Natural killer cell (primary cell): ENCODE measurements at regions not wholly inside any gene's neighbourhood (a gene's known extent, or its start where the extent isn't known, plus 50 kb on each side); places are given as distances from the start of the nearest gene placed in this dataset.

Experiments used
- ATAC-seq, 3 donors: fragments of 150-1000 bp in 2 of 3; fragments of 200-7000 bp in 1 of 3; cut with Tn5 transposase; 1 replicate in 1 of 3; 2 replicates in 2 of 3; pipeline ENCODE4 v1.10.0; 2021; ENCODE audit warnings: mild to moderate bottlenecking in 2 of 3, moderate library complexity in 2 of 3
- DNase-seq, 2 donors: peaks; one replicate each; pipeline versions ENCODE4 v3.0.0 to v3.0.0-alpha.2; 2013 to 2021; ENCODE audit warnings: mixed read lengths in 1 of 2
- H3K27ac ChIP-seq: one replicate; pipeline ENCODE4 v1.5.1; 2013; ENCODE audit warnings: mild to moderate bottlenecking, low read length
- H3K27me3 ChIP-seq: one replicate; pipeline ENCODE4 v1.6.1; 2013; ENCODE audit warnings: low read length; ENCODE audit not compliant: control insufficient read depth, insufficient read depth
- H3K36me3 ChIP-seq: one replicate; pipeline ENCODE4 v1.6.1; 2013; ENCODE audit warnings: low read length; ENCODE audit not compliant: control insufficient read depth, insufficient read depth
- H3K4me1 ChIP-seq: one replicate; pipeline ENCODE4 v1.6.1; 2013; ENCODE audit warnings: low read length; ENCODE audit not compliant: control insufficient read depth, insufficient read depth
- H3K4me3 ChIP-seq: one replicate; pipeline ENCODE4 v1.5.1; 2013; ENCODE audit warnings: low read length
- H3K9me3 ChIP-seq: one replicate; pipeline ENCODE4 v1.6.1; 2013; ENCODE audit warnings: low read length; ENCODE audit not compliant: control insufficient read depth, insufficient read depth
- H3K27ac Mint-ChIP-seq, 2 donors: one replicate each; pipeline ENCODE4 v1.8.0; 2022; ENCODE audit warnings: mild to moderate bottlenecking in 2 of 2, mixed read lengths in 2 of 2, moderate library complexity in 1 of 2
- H3K27me3 Mint-ChIP-seq, 2 donors: one replicate each; pipeline ENCODE4 v1.8.0; 2022; ENCODE audit warnings: low read depth in 2 of 2, mixed read lengths in 2 of 2
- H3K36me3 Mint-ChIP-seq: one replicate; pipeline ENCODE4 v1.8.0; 2022; ENCODE audit warnings: mixed read lengths
- H3K4me1 Mint-ChIP-seq, 2 donors: one replicate each; pipeline ENCODE4 v1.8.0; 2022; ENCODE audit warnings: mixed read lengths in 2 of 2
- H3K4me3 Mint-ChIP-seq: one replicate; pipeline ENCODE4 v1.8.0; 2022; ENCODE audit warnings: mild to moderate bottlenecking, moderate library complexity, mixed read lengths
- H3K9me3 Mint-ChIP-seq, 2 donors: one replicate each; pipeline ENCODE4 v1.8.0; 2022; ENCODE audit warnings: mixed read lengths in 2 of 2
- WGBS: methylation state at CpG from one replicate; pipeline ENCODE4 v1.1.7; 2013; ENCODE audit warnings: missing lambda C conversion rate; ENCODE audit not compliant: insufficient coverage; 5-methylcytosine and 5-hydroxymethylcytosine counted together
- intact Hi-C: fragments of 100-400 bp; cut with micrococcal nuclease; formaldehyde crosslinking; loops from one replicate; pipeline ENCODE4 v1.14.2; 2022
- TF ChIP-seq, protein P1 (sequence below): fragments of 200-600 bp; IDR thresholded peaks from one replicate; pipeline ENCODE4 v1.8.0; 2022; ENCODE audit warnings: antibody characterized with exemption

DNA sequence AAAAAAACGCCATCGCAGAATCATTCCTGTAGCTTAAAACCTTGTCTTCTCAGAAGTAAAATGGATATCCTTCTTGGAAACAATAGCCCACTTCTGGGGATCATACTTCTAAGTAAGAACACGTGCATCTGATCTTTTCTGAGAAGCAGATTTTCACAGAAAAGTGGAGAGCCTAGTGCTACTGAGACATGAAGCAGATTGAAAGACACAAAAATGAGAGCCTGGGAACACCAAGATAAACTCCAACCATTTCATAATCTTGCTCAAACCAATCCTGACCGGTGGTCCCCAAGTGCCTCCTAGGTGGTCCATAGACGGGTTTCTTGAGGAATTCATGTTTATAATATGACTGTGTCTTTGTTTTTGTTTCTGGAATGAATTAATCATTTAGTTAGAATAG is 191.2 kb downstream of the IRS1 start:
- H3K9me3 ChIP-seq, result no peaks in the 10 kb centered on the region
- Mint-ChIP-seq H3K27ac (no peak overlapping the region), H3K9me3 (peaks cover 0 to 5% of the 10 kb centered on the region in 2 donors), H3K27me3 (peaks cover 0 to 9% of the 10 kb centered on the region in 2 donors), H3K4me1 (no peaks in the 10 kb centered on the region), H3K4me3 (no peak overlapping the region), H3K36me3 (no peaks in the 10 kb centered on the region)
- DNase-seq (no peak), ATAC-seq (no peak)
- TF ChIP-seq, protein P1, sequence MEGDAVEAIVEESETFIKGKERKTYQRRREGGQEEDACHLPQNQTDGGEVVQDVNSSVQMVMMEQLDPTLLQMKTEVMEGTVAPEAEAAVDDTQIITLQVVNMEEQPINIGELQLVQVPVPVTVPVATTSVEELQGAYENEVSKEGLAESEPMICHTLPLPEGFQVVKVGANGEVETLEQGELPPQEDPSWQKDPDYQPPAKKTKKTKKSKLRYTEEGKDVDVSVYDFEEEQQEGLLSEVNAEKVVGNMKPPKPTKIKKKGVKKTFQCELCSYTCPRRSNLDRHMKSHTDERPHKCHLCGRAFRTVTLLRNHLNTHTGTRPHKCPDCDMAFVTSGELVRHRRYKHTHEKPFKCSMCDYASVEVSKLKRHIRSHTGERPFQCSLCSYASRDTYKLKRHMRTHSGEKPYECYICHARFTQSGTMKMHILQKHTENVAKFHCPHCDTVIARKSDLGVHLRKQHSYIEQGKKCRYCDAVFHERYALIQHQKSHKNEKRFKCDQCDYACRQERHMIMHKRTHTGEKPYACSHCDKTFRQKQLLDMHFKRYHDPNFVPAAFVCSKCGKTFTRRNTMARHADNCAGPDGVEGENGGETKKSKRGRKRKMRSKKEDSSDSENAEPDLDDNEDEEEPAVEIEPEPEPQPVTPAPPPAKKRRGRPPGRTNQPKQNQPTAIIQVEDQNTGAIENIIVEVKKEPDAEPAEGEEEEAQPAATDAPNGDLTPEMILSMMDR, result no peak
- intact Hi-C loops, result no loop called here
- H3K27ac ChIP-seq, result no peak overlapping the region
- H3K36me3 ChIP-seq, result no peaks in the 10 kb centered on the region
- no peak overlapping the region for H3K4me3 ChIP-seq
- 71% methylated on average over 3 of the region's 5 CpGs for WGBS
- H3K4me1 ChIP-seq, result no peaks in the 10 kb centered on the region
- H3K27me3 ChIP-seq, result no peaks in the 10 kb centered on the region

DNA sequence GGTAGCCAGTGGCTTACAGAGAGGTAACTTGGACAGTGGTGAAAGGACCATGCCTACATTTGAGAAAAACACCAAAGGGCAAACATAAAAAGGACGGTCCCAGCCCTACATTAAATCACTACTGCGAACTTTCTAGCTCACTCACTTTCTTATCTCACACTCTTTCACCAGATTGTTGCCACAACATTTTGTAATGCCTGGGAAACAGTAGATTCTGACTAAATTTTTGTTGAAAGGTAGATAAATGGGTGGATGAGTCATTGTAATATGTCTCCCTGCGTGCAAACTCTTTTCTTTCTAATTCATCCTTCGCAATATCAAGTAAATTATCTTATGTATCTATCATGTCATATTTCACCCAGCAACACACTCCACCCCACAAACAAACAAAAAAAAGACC is 192.2 kb downstream of the IRS1 start:
- H3K4me3 ChIP-seq, result no peak overlapping the region
- H3K9me3 ChIP-seq, result no peaks in the 10 kb centered on the region
- no peak for DNase-seq
- H3K4me1 ChIP-seq, result no peaks in the 10 kb centered on the region
- TF ChIP-seq, protein P1, result no peak
- ATAC-seq, result no peak
- peaks cover 0 to 7% of the 10 kb centered on the region in 2 donors for H3K9me3 Mint-ChIP-seq
- H3K36me3 ChIP-seq, result no peaks in the 10 kb centered on the region
- no peaks in the 10 kb centered on the region for H3K36me3 Mint-ChIP-seq
- no peak overlapping the region for H3K27ac ChIP-seq
- H3K4me1 Mint-ChIP-seq, result no peaks in the 10 kb centered on the region
- H3K4me3 Mint-ChIP-seq, result no peak overlapping the region
- intact Hi-C loops, result no loop called here
- 91% methylated on average over 4 of the region's 4 CpGs for WGBS
- H3K27me3 Mint-ChIP-seq, result peaks cover 0 to 9% of the 10 kb centered on the region in 2 donors
- no peak overlapping the region for H3K27ac Mint-ChIP-seq
- H3K27me3 ChIP-seq, result no peaks in the 10 kb centered on the region

DNA sequence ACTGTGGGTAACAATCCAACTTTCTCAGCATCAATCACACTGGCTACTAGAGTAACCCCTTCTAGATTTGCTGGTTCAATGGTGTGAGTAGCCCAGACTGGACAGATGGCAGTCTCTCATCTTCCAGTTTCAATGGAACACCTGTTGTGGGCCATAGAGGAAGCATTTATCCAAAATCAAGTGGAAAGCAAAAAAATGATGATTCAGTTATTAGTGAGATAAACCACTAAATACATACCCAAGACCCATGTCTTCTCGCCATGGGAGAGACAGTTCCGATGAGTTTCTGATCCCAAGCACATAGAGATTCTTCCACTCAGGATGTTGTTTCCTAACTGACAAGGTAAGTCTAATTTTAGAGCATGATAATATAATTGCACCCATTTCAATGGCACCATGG is 194.0 kb downstream of the IRS1 start:
- H3K36me3 ChIP-seq, result no peaks in the 10 kb centered on the region
- no peaks in the 10 kb centered on the region for H3K4me1 ChIP-seq
- no peaks in the 10 kb centered on the region for H3K9me3 ChIP-seq
- no peaks in the 10 kb centered on the region for H3K4me1 Mint-ChIP-seq
- 93% methylated on average over 2 of the region's 2 CpGs for WGBS
- no peak overlapping the region for H3K4me3 ChIP-seq
- TF ChIP-seq, protein P1, result no peak
- intact Hi-C loops, result no loop called here
- H3K4me3 Mint-ChIP-seq, result no peak overlapping the region
- no peak overlapping the region for H3K27ac Mint-ChIP-seq
- ATAC-seq (no peak), DNase-seq (no peak)
- H3K9me3 Mint-ChIP-seq, result peaks cover 0 to 7% of the 10 kb centered on the region in 2 donors
- no peaks in the 10 kb centered on the region for H3K27me3 ChIP-seq
- H3K36me3 Mint-ChIP-seq, result no peaks in the 10 kb centered on the region
- H3K27me3 Mint-ChIP-seq, result no peaks in the 10 kb centered on the region
- H3K27ac ChIP-seq, result no peak overlapping the region

DNA sequence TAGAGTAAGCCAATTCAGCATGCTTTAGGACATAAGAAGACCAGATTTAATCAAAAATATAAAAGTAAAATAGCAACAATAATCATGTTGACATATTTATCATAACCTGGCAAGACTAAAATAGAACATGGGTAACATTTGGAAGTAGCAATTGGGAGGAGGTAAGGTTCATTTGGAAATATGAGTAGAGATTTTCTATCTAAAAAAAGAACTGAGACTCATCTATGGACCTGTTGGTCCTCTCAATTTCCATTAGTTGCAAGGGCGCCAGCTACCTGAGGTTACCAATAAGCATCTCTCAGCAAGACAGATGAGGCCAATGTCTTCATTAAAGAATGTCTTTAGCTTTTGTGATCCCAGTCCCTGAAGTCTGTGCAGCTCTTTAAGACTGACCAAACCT is 196.0 kb downstream of the IRS1 start:
- TF ChIP-seq, protein P1, result no peak
- no peaks in the 10 kb centered on the region for H3K36me3 Mint-ChIP-seq
- H3K36me3 ChIP-seq, result no peaks in the 10 kb centered on the region
- H3K4me1 Mint-ChIP-seq, result no peaks in the 10 kb centered on the region
- peaks cover 0 to 7% of the 10 kb centered on the region in 2 donors for H3K9me3 Mint-ChIP-seq
- H3K4me3 ChIP-seq, result no peak overlapping the region
- no peaks in the 10 kb centered on the region for H3K27me3 Mint-ChIP-seq
- H3K4me3 Mint-ChIP-seq, result no peak overlapping the region
- no peak for DNase-seq
- no peaks in the 10 kb centered on the region for H3K9me3 ChIP-seq
- no peak overlapping the region for H3K27ac Mint-ChIP-seq
- no peaks in the 10 kb centered on the region for H3K27me3 ChIP-seq
- intact Hi-C loops, result no loop called here
- H3K4me1 ChIP-seq, result no peaks in the 10 kb centered on the region
- ATAC-seq, result no peak
- H3K27ac ChIP-seq, result no peak overlapping the region
- WGBS, result 88% methylated on average over 1 of the region's 1 CpG
